ENCODE measurements at regions not wholly inside any gene's neighbourhood (a gene's known extent, or its start where the extent isn't known, plus 50 kb on each side); places are given as distances from the start of the nearest gene placed in this dataset.

DNA sequence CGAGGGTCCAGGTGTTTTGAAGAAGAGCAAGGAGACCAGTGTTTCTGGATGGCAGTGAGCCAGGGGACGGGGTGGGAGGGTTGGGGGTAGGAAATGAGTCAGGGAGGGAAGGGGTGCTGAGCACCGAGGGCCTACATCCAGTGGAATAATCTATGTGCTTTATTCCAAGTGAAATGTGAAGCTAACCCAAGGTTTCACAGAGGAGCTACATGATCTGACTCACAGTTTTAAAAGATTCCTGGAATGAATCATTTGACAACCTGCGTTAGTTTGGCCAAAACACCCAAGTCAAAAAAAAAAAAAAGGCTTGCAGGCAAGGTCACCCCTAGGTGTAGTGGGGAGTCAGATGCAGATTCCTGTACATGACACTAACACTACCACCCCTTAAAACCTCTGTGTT lies 419.7 kb upstream of the MEX3C start:
- intact Hi-C loops (cut with DNase I), result no loop called here
- 38 to 57% methylated on average over 4 of the region's 4 CpGs for WGBS, 2 donors
- Histone ChIP-seq H3K27ac (no peak overlapping the region), H3K36me3 (replicated peaks in 1 of 2; ENCODE audit: insufficient read depth in 1 of 2, low read depth in 2 of 2) (no peaks in the 10 kb centered on the region), H3K4me3 (no peak overlapping the region), H3K4me1 (no peaks in the 10 kb centered on the region), H3K9me3 (no peaks in the 10 kb centered on the region), H3K27me3 (no peaks in the 10 kb centered on the region)
- TF ChIP-seq CTCF (IDR thresholded peaks at IDR 0.05) (no peak), POLR2A (IDR thresholded peaks at IDR 0.05) (no peak)
- no peak for DNase-seq
- no peak for ATAC-seq

DNA sequence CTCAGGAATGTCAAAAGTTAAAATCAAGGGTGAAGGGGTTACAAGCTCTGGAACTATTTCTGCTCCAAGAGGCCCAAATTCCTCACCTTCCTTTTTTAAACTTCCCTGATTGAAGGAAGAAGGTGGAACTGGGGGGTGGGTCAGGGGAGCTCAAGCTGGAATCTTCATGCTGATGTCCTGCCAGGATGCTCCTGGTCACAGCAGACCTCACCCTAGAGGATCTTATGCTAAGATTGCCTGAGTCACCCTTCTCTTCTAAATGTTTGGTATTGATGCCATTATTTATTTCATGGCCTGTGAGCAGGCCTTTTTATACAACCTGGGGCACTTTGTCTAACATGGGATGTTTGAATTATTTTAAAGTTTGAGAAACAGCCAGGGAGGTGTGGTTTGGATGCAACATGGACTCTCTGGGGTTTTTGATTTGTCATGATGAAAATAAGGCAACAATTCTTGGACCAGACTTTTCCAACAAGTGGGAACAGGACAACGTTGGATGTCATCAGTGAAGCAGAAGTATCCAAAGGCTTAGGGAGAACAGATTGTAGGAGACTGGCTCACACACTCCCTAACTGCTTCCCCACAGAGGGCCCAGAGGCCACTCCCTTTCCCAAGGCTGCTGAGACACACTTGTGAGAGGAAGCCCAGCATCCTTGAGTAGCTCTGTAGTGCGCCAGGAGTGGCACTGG lies 420.2 kb upstream of the MEX3C start:
- WGBS, 2 donors, result 52 to 53% methylated on average over 2 of the region's 2 CpGs
- Histone ChIP-seq H3K36me3 (replicated peaks in 1 of 2; ENCODE audit: insufficient read depth in 1 of 2, low read depth in 2 of 2) (no peaks in the 10 kb centered on the region), H3K27me3 (no peaks in the 10 kb centered on the region), H3K27ac (no peak overlapping the region), H3K4me1 (no peaks in the 10 kb centered on the region), H3K9me3 (no peaks in the 10 kb centered on the region), H3K4me3 (no peak overlapping the region)
- intact Hi-C loops (cut with DNase I), result no loop called here
- DNase-seq (no peak), ATAC-seq (no peak)
- TF ChIP-seq POLR2A (IDR thresholded peaks at IDR 0.05) (no peak), CTCF (IDR thresholded peaks at IDR 0.05) (no peak)

GRCh38 chr18:51619283-51619682 lies 421.8 kb upstream of the MEX3C start:
- ATAC-seq (no peak), DNase-seq (no peak)
- H3K9me3 ChIP-seq, result no peaks in the 10 kb centered on the region
- no peaks in the 10 kb centered on the region for H3K36me3 ChIP-seq (replicated peaks in 1 of 2; ENCODE audit: insufficient read depth in 1 of 2, low read depth in 2 of 2)
- no peak overlapping the region for H3K27ac ChIP-seq
- H3K4me3 ChIP-seq, result no peak overlapping the region
- intact Hi-C loops (cut with DNase I), result no loop called here
- no peaks in the 10 kb centered on the region for H3K27me3 ChIP-seq
- no peak for TF ChIP-seq POLR2A (IDR thresholded peaks at IDR 0.05)
- TF ChIP-seq CTCF (IDR thresholded peaks at IDR 0.05), result no peak
- no peaks in the 10 kb centered on the region for H3K4me1 ChIP-seq
- WGBS, 2 donors, result 14 to 39% methylated on average over 1 of the region's 1 CpG

DNA sequence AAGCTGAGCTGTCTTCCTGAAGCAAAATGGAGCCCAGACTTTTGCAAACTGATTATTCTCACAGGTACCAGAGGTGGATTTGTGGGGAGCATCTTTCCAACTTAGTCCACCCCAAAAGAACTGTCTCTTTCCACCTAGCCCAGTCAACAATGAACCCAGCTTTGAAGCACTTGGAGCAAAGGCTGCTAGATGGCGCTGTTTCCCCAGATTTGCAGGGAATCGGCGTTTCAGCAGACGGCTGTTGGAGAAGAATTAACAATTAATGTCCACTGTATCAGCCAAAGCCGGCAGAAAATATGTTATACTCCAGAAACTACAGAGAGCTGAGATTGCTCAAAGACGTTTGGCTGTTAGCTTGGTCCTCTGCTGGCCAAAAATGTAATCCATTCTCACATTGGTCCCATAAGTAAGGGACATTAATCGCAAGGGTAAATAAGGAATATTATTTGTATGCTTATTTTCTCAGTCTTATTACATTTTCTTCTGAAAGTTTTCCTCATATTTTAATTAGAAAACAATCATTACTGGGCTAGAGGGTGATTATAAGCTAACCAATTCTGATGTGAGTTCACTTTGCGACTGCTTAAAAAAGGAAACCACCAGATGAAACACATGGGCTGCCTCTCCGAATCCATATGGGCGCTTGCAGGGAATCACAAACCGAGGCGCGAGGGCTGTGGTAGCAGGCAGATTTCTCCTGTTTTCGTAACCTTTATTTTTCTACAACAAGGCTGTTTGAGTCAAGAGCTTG lies 423.8 kb upstream of the MEX3C start:
- no peaks in the 10 kb centered on the region for H3K27me3 ChIP-seq
- no peaks in the 10 kb centered on the region for H3K4me1 ChIP-seq
- H3K9me3 ChIP-seq, result no peaks in the 10 kb centered on the region
- no peak overlapping the region for H3K27ac ChIP-seq
- intact Hi-C loops (cut with DNase I), result no loop called here
- TF ChIP-seq CTCF (IDR thresholded peaks at IDR 0.05) (peak; percentile 33 to 70 (median 66)), POLR2A (IDR thresholded peaks at IDR 0.05) (no peak)
- ATAC-seq (peak; percentile 63), DNase-seq (peak; percentile 63 to 72 (median 66))
- H3K4me3 ChIP-seq, result no peak overlapping the region
- 29 to 31% methylated on average over 14 of the region's 14 CpGs for WGBS, 2 donors
- no peaks in the 10 kb centered on the region for H3K36me3 ChIP-seq (replicated peaks in 1 of 2; ENCODE audit: insufficient read depth in 1 of 2, low read depth in 2 of 2)

- intact Hi-C loops (cut with DNase I), result no loop called here
- no peaks in the 10 kb centered on the region for H3K4me1 ChIP-seq
- no peak for TF ChIP-seq POLR2A (IDR thresholded peaks at IDR 0.05)
- no peak for TF ChIP-seq CTCF (IDR thresholded peaks at IDR 0.05)
- DNase-seq (no peak), ATAC-seq (no peak)
- no peaks in the 10 kb centered on the region for H3K9me3 ChIP-seq
- H3K4me3 ChIP-seq, result no peak overlapping the region
- WGBS, 2 donors, result 27% methylated on average over 5 of the region's 5 CpGs
- no peak overlapping the region for H3K27ac ChIP-seq
- H3K36me3 ChIP-seq (replicated peaks in 1 of 2; ENCODE audit: insufficient read depth in 1 of 2, low read depth in 2 of 2), result no peaks in the 10 kb centered on the region
- no peaks in the 10 kb centered on the region for H3K27me3 ChIP-seq
Measured at GRCh38 chr18:51621864-51622160, 424.3 kb upstream of the MEX3C start.

Data from body of pancreas (tissue), 4 donors.